GM12864 (cell line): ENCODE measurements at regions not wholly inside any gene's neighbourhood (a gene's known extent, or its start where the extent isn't known, plus 50 kb on each side); places are given as distances from the start of the nearest gene placed in this dataset.

Experiments used
- DNase-seq: peaks from one replicate; pipeline ENCODE4 v3.0.0-alpha.2; 2011; ENCODE audit warnings: low read depth
- H3K4me3 ChIP-seq: 2 replicates; pipeline ENCODE4 v1.5.1; 2011; ENCODE audit warnings: mild to moderate bottlenecking, low read depth, low read length, control low read depth
- TF ChIP-seq, protein P1 (sequence below): IDR thresholded peaks from 2 replicates; pipeline ENCODE4 v1.5.1; 2011; ENCODE audit warnings: low read depth, mild to moderate bottlenecking, moderate library complexity, low read length, control low read depth, inconsistent platforms; ENCODE audit errors: missing control alignments

- DNase-seq, result no peak
- no peak overlapping the region for H3K4me3 ChIP-seq
- TF ChIP-seq, protein P1, sequence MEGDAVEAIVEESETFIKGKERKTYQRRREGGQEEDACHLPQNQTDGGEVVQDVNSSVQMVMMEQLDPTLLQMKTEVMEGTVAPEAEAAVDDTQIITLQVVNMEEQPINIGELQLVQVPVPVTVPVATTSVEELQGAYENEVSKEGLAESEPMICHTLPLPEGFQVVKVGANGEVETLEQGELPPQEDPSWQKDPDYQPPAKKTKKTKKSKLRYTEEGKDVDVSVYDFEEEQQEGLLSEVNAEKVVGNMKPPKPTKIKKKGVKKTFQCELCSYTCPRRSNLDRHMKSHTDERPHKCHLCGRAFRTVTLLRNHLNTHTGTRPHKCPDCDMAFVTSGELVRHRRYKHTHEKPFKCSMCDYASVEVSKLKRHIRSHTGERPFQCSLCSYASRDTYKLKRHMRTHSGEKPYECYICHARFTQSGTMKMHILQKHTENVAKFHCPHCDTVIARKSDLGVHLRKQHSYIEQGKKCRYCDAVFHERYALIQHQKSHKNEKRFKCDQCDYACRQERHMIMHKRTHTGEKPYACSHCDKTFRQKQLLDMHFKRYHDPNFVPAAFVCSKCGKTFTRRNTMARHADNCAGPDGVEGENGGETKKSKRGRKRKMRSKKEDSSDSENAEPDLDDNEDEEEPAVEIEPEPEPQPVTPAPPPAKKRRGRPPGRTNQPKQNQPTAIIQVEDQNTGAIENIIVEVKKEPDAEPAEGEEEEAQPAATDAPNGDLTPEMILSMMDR, result no peak
These were observed 591.2 kb downstream of the ZBBX start for GRCh38 chr3:166788936-166789335.

- no peak for DNase-seq
- TF ChIP-seq, protein P1, result no peak
- no peak overlapping the region for H3K4me3 ChIP-seq
These were observed 594.2 kb downstream of the ZBBX start for GRCh38 chr3:166785876-166786275.

DNA sequence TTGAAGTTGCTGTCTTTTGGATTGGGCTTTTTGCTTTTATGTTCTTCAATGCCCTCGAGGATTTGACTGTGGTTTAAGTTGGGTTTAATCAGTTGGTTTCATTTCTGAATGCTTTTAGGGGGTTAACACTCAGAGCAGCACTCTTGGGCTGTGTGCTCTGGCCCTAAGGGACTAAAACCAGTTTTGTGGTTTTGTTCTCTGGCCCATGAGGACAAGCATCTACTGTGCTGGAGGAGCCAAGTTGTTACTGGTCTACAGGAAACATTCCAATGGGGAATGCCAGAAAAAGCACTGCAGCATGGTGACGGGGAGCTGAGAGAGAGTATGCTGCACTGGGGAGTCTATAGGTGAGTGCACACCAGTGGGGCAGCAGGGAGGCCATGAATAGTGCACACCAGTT lies 596.9 kb downstream of the ZBBX start:
- no peak for DNase-seq
- no peak overlapping the region for H3K4me3 ChIP-seq
- TF ChIP-seq, protein P1, result no peak

- DNase-seq, result no peak
- H3K4me3 ChIP-seq, result no peak overlapping the region
- TF ChIP-seq, protein P1, result no peak
These were observed 615.3 kb downstream of the ZBBX start for GRCh38 chr3:166764698-166765318.

DNA sequence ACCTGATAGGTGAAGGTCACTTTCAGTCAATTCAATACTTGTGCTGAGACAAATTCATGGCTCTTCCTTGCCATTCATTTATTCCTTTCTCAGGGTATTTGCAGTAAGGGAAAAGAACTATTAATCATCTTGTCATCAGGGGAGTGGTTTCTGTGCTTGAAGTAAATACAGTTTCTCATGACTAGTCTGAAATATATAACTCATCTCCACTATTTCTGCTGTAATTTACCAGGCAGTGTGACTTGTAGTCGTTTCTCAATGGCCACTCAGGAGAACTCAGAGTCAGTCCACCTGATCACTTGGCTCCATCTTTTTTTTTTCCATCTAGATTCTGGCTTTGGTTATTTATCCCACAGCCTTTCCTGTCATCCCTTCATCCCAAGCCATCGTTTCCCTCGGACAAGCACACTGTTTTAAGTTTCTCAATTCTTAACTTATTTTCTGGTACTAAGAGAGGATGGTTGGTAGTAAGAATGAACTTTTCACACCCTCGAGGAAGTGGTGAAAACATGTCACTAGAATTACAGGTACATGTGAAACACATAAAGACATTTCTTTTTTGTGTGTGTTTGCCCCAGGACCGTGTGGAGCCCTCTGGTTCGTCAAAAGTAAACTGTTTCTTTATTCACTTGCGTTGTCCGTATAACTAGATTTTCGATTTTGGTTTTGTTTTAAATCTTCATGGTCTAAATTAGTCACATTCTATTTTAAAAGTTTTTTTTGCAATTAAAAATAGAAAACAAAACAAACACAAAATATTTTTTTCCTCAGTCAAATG lies 620.2 kb downstream of the ZBBX start:
- DNase-seq, result no peak
- TF ChIP-seq, protein P1, result no peak

DNA sequence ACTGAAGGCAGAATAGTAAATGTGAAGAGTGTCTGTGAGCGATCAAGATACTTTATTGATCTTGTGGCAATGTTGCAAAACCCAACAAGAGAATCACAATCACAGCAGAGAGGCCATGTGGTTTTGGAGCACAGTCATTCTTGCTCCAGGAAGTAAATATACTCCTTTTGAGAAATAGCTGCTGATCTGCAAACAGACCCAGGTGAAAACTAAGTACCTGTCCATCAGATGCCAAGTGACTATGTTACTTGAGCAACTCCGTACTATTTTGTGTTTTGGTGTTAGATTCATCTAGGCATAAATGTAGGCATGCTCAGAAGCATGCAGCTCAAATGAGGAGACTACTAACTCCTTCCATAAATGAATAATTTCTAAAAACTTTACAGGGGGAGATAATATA lies 627.9 kb downstream of the ZBBX start:
- no peak for DNase-seq
- no peak overlapping the region for H3K4me3 ChIP-seq
- TF ChIP-seq, protein P1, result no peak

More for the DNA sequence above, 620.2 kb downstream of the ZBBX start:
- H3K4me3 ChIP-seq, result no peak overlapping the region
